HG03039 (cell line): ENCODE measurements at regions not wholly inside any gene's neighbourhood (a gene's known extent, or its start where the extent isn't known, plus 50 kb on each side); places are given as distances from the start of the nearest gene placed in this dataset.
"Not testable (repeated sequence)": the region's sequence is repeated elsewhere in the genome, so short reads cannot be mapped to it uniquely, and the experiment has no call there.

Source experiments
- ATAC-seq: cut with Tn5 transposase; IDR thresholded peaks from one replicate; pipeline ENCODE4 v1.9.1; 2021; ENCODE audit warnings: mild to moderate bottlenecking, moderate library complexity; ENCODE audit not compliant: unreplicated experiment

DNA sequence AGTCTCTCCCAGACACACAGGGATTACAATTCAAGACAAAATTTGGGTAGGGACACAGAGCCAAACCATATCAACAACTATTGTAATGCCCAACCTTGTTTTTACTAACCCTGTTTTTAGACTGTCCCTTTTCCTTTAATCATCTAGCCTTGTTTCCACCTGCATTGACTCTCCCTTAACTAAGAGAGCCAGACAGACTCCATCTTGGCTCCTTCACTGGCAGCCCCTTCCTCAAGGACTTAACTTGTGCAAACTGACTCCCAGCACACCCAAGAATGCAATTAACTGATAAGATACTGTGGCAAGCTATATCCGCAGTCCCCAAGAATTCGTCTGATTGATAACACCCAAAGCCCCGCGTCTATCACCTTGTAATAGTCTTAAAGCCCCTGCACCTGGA is 151.8 kb upstream of the DGKB start:
- ATAC-seq, result not testable (repeated sequence)

DNA sequence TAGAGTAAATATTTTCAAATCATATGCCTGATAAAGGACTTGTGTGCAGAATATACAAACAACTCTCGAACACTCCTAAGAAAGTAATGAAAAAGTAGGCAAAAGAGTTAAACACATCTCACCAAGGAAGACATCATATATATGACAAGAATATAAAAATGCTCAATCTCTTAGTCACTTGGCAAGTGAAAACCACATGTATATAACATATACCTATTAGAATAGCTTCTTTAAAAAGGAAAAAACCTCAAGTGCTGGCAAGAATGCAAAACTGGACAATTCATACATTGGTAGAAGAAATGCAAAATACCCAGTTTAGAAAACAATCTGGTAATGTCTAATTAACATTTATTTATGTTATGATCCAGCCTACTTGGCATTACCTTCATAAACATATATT is 146.6 kb upstream of the DGKB start:
- ATAC-seq, result no peak

DNA sequence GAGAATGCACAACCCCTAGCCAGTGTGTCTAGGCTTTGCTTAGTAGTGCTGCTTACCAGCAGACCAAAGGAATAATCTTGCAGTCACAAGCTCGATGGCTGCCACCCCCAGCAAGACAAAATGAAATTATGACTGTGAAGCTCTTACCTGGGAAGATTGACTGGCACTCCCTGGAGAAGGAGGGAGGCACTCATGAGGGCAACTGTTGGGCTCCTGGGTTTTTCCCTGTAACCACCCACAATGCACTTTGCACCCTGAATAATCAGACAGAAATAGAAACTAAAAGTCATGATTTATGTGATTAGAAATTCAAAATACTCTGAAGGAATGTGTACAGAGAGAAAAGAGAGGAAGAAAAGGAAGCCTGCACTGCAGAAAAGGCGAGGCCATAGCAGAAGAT is 144.3 kb upstream of the DGKB start:
- ATAC-seq, result no peak

DNA sequence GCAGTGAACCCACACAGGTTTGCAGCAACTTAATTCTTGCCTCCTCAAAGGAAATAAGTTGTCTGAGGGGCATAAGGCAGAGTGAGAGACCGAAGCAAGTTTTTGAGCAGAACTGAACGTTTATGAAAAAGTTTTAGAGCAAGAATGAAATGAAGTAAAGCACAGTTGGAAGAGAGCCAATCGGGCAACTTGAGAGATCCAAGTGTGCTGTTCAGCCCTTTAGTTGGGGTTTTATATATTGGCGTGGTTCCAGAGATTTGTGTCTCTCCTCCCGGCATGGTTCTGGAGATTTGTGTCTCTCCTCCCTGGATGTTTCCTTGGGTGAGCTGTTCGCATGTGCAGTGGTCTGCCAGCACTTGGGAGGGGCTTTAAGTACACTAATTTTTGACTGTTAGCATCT is 141.4 kb upstream of the DGKB start:
- no peak for ATAC-seq

DNA sequence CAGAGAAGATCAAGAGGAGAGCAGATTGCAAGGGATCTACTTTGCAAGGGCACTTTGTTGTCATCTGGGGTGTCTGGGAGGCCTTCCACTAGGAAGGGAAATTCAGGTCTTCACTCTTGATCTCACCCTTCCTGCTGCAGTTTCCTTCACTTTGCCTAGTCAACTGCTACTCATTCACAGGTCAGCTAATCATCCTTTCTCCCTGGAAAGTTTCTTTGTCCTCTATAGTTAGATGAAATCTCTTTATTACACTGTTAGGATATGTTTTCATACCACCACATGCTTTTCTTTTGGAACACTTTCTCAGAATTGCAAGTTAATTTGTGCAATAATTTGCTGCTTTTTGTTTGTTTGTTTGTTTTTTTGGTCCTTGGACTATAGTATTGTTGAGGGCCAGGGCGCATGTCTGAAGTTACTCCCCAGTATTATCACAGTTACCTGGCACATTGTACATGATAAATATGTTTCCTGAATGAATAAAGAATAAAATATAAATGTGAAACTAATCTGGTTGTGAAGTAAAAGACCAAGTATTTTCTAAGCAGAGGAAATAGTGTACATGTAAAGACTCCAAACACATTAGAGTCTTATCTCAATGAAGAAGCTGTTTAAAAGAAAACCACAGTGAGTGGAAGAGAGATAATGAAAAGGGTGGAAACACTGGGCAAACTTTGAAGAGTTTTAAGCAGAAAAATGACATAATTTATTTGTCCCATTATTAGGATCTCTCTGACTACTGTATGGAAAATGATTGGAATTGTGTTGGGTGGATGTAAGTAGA is 139.9 kb upstream of the DGKB start:
- ATAC-seq, result no peak

DNA sequence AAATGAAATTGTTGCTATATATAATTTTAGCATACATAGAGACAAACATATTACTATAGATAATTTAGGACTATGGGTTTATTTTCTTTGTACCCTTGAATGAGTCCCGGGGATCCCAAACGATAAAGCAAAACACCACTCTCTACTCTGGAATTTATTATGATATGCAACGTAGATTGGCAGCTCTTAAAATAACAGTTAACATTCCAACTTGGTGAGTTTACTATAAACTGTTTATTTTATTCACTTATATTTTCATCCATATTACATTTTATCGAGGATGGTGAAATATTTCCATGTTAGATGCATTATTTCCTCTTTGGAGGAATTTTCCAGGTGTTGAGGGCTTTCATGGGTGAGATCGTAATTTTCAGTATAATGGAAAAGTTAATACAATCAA is 138.7 kb upstream of the DGKB start:
- ATAC-seq, result no peak

DNA sequence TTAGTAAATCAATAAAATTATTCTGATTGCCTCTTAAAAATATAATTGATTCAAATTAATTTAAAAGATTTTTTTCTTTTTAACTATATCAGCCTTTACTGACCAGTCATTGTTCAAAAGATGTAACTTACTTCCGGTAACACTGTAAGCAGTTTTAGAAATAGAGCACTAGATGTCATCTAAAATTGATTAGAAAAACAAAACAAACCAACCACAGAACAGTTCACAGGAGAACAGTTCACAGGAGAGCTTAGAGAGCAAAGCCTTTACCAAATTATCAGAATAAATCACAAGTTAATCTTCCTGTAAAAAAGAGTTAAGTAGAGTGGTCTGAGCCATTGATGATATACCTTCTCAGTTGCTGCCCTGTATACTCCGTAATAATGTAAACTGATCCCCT is 133.3 kb upstream of the DGKB start:
- no peak for ATAC-seq

DNA sequence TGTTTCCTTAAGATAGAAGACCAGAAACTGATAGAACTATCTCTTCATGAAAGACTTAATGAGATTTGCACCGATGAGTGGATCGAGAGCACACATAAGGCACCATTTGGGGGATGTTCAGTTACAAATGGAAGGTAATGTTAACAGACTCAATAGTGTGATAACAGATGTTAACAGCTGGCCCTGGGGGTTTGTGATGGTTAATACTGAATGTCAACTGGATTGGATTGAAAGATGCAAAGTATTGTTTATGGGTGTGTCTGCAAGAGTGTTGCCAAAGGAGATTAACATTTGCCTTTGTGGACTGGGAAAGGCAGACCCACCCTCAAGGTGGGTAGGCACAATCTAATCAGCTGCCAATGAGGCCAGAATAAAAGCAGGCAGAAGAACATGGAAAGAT is 130.5 kb upstream of the DGKB start:
- no peak for ATAC-seq

DNA sequence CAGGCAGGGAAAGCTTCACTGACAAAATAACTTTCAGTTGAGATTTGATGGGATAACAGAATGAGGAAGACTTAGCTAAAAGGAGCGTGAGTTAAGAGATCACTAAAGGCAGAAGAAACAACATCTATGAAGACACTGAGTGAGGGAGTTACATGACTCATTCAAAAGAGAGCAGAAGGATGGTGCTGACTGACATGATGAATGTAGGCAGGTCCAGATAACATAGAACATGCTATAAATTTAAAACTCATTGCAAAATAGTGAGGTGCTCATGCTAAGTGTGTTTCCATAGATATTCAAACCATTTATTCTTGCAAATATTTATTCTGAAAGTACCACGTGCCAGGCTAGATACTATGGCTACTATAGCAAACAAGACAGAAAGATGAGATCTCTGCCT is 116.4 kb upstream of the DGKB start:
- no peak for ATAC-seq

DNA sequence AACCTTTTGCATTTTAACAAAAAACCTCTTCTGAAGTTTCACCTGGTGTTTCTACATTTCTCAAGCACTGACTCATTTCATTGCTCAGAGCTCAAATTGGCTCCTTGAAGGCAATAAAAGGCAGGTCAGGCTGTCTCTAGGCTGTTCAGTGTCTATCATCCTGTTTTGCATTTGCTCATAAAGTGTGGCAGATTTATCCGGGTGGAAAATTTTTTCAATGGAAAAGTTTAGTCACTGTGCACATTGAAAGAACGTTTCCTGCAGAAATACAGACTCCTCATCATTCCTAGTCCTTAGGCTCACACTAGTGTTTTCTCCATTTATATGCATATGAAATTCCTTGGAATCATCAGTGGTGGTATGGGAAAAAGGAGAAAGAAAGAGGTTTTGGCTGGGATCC is 114.2 kb upstream of the DGKB start:
- no peak for ATAC-seq

DNA sequence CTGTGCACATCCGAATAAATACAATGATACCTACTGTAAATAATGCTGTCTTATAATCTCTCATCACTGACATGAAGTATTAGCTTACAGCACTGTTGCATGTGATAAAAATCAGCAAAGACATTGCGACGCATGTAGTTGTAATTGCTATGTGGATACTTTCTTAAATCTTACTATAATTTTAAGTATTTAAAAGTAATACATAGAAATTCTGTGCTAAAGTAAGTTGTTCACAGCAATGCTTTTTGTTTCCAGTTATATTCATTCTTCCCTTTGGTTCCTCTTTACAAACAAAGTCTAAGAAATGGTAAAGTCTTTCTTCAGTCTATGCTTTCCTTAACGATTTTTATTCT is 113.7 kb upstream of the DGKB start:
- ATAC-seq, result no peak

DNA sequence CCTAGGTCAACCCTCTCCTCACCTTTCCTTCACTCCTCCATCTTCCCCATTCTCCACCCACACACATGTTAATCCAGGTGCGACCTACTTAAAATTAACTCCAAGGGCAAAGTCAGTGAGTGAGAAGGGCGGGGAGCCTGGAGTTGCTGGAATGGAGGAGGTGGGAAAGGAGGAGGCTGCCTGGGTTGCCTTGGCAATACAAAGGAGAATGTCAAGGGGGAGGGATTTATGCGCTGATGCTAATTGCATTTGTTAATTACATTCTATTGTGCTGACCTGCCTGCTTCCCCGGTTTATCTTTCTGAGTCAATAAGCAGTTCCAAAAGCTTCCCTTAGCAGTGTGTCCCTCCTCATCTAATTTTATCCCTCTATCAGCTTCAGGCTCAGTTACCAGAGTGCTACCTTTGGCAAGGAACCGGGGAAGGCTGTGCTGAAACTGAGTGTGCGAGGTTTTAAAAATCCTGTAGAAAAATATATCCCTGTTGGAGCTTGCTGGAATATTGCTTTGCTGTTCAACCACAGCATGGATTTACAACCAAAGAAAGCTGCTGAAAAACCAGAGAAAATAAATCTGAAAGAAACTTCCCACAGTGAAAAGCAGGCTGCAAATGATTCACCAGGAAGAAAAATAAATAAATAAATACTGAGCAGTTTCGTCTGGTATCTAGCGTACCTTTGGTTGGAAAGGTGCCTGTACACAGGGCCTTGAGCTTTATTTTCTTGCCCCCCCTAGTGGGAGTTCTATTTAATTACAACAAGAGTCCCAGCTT is 113.2 kb upstream of the DGKB start:
- ATAC-seq, result peak; percentile 73

DNA sequence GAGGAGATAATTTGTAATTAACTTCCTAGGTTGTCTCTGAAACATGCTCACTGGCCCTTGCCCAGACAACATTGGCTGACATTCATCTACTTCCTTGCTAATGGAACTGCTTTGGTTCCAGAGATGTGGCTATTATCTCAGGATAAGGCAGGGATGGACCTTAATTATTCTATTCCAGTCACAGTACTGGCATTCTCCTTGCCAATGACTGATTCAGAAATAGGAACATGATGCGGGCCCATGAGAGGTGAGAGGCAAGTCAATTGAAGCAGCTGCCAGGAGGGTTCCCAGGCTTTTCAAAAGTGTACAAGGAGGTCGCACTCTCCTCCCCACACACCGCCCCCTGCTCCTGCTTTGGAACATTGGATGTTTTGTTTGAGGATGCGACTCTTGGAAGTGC is 109.6 kb upstream of the DGKB start:
- ATAC-seq, result no peak

DNA sequence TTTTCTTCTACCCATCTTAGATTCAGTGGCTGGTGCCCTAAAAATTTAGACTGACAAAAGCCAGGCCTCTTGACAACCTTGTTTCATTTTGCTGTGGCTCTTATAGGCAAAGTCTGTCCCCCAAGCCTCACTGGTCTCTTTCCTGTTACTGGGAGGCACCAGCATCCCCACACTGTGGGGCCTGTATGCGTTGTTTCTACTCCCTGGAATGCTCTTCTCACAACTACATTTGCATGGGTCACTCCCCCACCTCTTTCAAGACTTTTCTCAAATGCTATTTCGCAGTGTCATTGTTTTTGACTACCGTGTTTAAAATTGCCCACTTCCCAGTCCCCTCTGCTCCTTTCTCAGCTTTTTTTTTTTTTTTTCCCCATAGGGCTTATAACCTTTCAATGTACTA is 108.7 kb upstream of the DGKB start:
- no peak for ATAC-seq

DNA sequence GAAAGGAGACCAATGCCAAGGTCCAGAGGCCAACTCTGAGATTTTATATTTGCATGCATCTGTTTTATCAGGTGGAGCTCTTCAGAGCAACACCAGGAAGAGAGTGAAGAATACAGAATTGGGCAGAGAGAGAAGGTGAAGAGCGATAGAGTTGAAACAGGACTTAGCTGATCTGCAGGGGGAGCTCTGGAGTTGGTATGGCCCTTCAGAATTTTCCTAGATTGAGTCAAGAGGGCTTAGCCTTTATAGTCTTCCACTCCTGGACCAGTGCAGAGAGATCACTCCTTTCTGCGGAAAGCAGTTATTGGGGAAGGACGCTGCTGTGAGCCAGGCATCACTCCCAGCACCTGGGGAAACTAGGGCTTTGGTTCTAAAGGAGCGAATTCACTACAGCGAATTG is 105.0 kb upstream of the DGKB start:
- ATAC-seq, result no peak

DNA sequence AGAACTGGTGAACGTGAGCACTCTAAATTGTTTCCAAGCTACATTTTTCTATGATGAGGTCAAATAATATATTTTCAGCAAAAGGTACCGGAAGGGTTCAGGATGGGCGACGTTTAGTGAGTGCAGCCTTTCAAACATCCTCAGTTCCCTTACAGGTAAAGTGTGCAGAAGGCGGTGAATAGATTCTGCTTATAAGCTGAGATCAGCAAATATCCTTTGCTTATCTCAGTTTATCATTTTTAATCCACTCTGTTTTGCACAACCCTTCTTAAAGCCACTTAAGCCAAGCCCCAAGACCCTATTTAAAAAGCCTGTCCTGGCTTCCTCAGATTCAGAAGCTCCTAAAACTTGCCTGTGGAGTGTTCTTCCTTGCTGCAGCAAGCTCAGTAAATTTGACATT is 103.1 kb upstream of the DGKB start:
- no peak for ATAC-seq

DNA sequence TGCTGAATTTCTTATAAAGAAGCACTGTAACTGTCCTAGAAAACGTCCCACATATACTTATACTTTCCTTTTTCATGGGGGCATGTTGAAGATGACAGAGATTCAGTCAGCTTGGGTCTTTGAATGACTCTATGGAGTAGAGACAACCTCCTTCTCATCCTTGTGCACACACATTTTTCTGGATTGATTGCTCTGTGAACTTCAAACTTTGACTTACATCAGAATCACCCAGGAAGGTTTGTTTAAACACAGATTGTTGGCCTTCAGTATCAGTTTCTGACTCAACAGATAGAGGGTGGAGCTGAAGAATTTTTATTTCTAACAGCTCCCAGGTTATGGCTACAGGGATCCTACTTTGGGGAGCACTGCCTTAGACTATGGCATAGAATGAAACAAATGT is 97.6 kb upstream of the DGKB start:
- ATAC-seq, result no peak

DNA sequence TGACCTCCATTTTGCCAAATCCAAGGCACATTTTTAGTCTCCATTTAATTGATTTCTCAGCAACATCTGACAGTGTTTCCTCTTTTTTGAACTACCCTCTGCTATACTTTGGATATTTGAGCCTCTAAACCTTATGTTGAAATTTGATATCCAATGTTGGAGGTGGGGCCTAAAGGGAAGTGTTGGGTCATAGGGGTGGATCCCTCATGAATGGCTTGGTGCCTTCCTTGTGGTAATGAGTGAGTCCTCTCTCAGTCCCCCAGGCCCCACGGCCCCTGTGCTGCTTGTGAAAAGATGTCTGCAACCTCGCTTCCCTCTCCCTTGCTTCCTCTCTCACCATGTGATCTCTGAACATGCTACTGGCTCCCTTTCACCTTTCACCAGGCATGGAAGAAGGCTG is 96.8 kb upstream of the DGKB start:
- no peak for ATAC-seq

DNA sequence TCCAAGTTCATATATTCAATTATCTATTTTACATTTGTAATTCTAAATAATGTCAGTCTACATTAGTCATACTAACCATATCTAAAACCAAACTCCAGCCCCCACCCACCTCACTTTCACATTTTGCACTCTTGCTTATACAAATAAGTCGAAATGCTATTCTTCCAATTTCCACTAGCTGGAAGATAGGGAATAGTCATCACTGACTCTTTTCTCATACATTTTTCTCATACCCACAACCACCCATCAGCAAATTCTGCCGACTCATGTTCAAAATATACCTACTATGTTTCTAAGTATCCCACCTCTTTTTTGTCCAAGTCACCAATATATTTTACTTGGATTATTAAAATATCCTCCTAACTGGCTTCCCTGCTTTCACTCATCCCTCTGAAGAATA is 93.2 kb upstream of the DGKB start:
- no peak for ATAC-seq

DNA sequence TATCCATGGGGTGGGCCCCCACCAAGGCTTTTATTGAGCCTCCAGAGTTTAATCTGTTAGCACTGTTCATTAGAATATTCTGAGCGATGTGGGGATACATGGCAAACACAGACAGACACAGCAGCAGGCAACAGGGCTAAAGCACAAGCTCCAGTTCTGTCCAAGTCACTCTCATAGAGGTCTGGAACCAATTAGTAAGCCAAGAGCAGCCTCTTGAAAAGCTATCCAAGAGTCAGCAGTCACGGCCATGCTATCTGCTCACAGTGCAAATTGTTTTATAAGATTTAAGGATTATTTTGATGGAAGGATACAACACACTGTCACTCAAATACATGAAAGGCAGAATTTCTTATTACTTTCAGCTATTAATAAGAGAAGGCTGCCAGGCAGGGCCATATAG is 86.4 kb upstream of the DGKB start:
- no peak for ATAC-seq

DNA sequence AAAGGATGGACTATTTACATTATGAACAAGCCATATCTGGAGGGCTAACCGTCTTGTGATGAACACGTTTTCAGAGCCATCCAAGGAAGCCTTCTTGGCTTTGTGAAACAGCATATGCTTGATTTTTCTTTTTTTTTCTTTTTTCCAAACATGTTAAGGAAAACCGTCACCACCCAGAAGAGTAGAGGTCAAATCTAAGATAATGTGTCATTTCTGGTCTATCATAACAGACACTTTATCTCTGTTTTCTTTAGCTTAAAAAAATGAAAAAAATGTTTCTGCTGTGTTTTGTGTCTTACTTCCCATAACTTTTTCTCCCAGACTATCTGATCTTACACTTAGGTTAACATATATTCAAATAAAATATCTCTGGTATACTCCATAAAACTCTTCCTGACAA is 76.1 kb upstream of the DGKB start:
- no peak for ATAC-seq

DNA sequence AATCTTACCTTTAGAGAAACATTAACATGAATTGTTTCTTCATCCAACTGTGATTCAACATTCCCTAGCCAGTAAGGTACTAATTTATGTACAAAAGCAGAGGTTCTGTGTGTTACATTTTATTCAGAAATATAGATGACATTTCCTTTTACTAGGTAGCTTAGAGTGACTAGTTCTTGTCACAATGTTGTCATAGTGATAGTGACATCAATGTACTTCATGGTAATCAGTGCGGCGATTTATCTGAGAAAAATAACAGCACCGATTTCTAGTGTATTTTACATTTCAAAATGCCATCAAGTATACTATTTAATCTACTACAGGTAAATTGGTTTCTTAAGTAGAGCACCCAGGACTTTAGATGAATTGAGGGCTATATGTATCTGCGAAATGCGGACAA is 72.1 kb upstream of the DGKB start:
- ATAC-seq, result no peak
